ENCODE measurements at regions not wholly inside any gene's neighbourhood (a gene's known extent, or its start where the extent isn't known, plus 50 kb on each side); places are given as distances from the start of the nearest gene placed in this dataset.

GRCh38 chr20:21574443-21574842 is 60.6 kb upstream of the NKX2-2 start:
- TF ChIP-seq CTCF (IDR thresholded peaks at IDR 0.05; ENCODE audit: extremely low read depth in 1 of 2, insufficient read depth in 1 of 2, low read depth in 1 of 2, low read length in 2 of 2), result no peak
- TF ChIP-seq POLR2A (IDR thresholded peaks at IDR 0.05; ENCODE audit: low read depth, low read length), result no peak
- TF ChIP-seq, protein P1, sequence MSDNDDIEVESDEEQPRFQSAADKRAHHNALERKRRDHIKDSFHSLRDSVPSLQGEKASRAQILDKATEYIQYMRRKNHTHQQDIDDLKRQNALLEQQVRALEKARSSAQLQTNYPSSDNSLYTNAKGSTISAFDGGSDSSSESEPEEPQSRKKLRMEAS (IDR thresholded peaks at IDR 0.05; ENCODE audit: insufficient read depth, insufficient read length), result no peak
- TF ChIP-seq EZH2 (IDR thresholded peaks at IDR 0.05; ENCODE audit: borderline replicate concordance, low read depth, low read length, severe bottlenecking), result no peak
- no peak for TF ChIP-seq POLR2AphosphoS5 (IDR thresholded peaks at IDR 0.05; ENCODE audit: insufficient read depth, low read depth, low read length)
